ENCODE measurements at regions not wholly inside any gene's neighbourhood (a gene's known extent, or its start where the extent isn't known, plus 50 kb on each side); places are given as distances from the start of the nearest gene placed in this dataset.

DNA sequence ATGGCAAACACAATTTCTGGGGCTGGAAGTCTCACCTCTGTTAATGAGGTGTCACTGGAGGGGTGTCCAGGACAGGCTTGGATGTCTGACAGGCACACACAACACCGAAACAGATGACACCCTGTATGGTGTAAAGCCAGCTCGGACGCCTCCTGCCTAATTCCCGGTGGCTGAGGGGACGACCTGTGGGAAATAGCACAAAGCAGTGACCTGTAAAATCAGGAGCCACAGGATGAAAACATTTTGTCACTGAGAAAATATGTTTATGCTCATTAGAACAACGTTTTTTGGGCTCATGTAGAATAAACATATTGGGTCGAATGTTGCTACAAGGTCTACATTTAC, 285.0 kb upstream of the RTL1 start:
- no peak overlapping the region for H3K4me3 ChIP-seq (ENCODE audit: low read depth, poor library complexity, severe bottlenecking)
- intact Hi-C loops (cut with DNase I; ENCODE audit: low total_unique reads): no loop called here
- no peak for TF ChIP-seq POLR2A (IDR thresholded peaks at IDR 0.05)
- no peak for TF ChIP-seq CTCF (IDR thresholded peaks at IDR 0.05)
- WGBS, 2 donors: 64 to 70% methylated on average over 7 of the region's 7 CpGs
- DNase-seq (ENCODE audit: low spot score in 2 of 2): no peak

DNA sequence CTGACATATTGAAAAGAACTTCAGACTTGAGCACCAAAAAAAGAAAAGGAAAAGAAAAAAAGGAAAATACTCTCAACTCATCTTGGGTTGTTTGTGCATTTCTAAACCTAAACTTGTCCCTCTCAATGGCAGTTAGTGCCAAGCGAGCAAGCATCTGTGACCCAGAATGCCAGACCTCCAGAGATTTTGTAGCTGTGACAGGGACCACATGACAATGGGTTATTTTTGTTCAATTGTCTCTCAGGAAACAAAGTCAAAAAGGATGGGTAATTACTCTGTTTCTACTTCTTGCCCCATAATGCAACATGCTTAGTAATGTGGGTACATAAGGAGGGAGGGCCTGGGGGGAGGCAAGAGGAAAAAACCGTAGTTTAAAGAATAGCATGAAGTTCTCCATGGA, 285.7 kb upstream of the RTL1 start:
- 46 to 48% methylated on average over 2 of the region's 2 CpGs for WGBS, 2 donors
- intact Hi-C loops (cut with DNase I; ENCODE audit: low total_unique reads): no loop called here
- DNase-seq (ENCODE audit: low spot score in 2 of 2): no peak
- TF ChIP-seq CTCF (IDR thresholded peaks at IDR 0.05) (no peak), POLR2A (IDR thresholded peaks at IDR 0.05) (no peak)
- no peak overlapping the region for H3K4me3 ChIP-seq (ENCODE audit: low read depth, poor library complexity, severe bottlenecking)

- WGBS, 2 donors: 86% methylated on average over 3 of the region's 3 CpGs
- DNase-seq (ENCODE audit: low spot score in 2 of 2): no peak
- TF ChIP-seq CTCF (IDR thresholded peaks at IDR 0.05) (no peak), POLR2A (IDR thresholded peaks at IDR 0.05) (no peak)
- intact Hi-C loops (cut with DNase I; ENCODE audit: low total_unique reads): no loop called here
- H3K4me3 ChIP-seq (ENCODE audit: low read depth, poor library complexity, severe bottlenecking): no peak overlapping the region
Observed at GRCh38 chr14:101189962-101190560, 286.5 kb upstream of the RTL1 start.

DNA sequence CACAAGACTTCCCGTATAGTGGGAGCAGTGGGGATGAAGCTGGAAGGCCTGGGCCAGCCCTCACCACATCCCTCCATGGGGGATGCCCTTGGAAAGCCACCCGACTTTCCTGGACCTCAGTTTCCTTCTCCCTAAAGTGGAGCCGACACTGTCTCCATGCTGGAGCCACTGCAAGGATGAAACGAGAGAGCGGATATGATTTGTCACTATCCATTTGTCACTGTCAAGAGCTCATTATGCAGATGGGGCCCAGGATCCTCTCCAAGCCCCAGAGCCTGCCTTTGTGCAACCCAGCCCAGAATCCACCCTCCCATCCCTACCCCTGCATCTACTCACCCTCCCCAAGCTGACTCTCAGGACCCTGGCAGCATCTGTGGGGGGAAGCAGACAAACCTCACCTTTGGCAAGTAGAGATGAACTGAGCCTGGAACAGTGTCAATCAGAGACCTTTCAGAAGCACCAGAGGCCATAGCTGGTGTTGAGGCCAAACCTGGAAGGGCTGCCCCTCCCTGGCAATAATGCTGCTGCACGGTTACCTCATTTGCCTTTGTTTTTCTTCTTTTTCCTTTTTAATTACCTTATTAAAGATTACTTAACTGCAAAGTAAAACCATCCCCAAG, 287.7 kb upstream of the RTL1 start:
- TF ChIP-seq CTCF (IDR thresholded peaks at IDR 0.05) (no peak), POLR2A (IDR thresholded peaks at IDR 0.05) (no peak)
- no peak overlapping the region for H3K4me3 ChIP-seq (ENCODE audit: low read depth, poor library complexity, severe bottlenecking)
- DNase-seq (ENCODE audit: low spot score in 2 of 2): peak in 1 of 2 donors; percentile 58
- intact Hi-C loops (cut with DNase I; ENCODE audit: low total_unique reads): no loop called here
- 66 to 75% methylated on average over 6 of the region's 6 CpGs for WGBS, 2 donors

GRCh38 chr14:101191721-101192660, 288.5 kb upstream of the RTL1 start:
- TF ChIP-seq POLR2A (IDR thresholded peaks at IDR 0.05): no peak
- TF ChIP-seq CTCF (IDR thresholded peaks at IDR 0.05): no peak
- intact Hi-C loops (cut with DNase I; ENCODE audit: low total_unique reads): no loop called here
- whole genome bisulfite sequencing, 2 donors: 91 to 92% methylated on average over 15 of the region's 15 CpGs
- no peak overlapping the region for H3K4me3 ChIP-seq (ENCODE audit: low read depth, poor library complexity, severe bottlenecking)
- DNase-seq (ENCODE audit: low spot score in 2 of 2): peak in 1 of 2 donors; percentile 72
